ENCODE measurements at regions not wholly inside any gene's neighbourhood (a gene's known extent, or its start where the extent isn't known, plus 50 kb on each side); places are given as distances from the start of the nearest gene placed in this dataset.

GRCh38 chr21:38923429-38923828 lies 117.7 kb downstream of the ETS2 start:
- TF ChIP-seq POLR2A (IDR thresholded peaks at IDR 0.05) (no peak), CTCF (IDR thresholded peaks at IDR 0.05) (no peak)
